Panc1 (cell line): ENCODE measurements at regions not wholly inside any gene's neighbourhood (a gene's known extent, or its start where the extent isn't known, plus 50 kb on each side); places are given as distances from the start of the nearest gene placed in this dataset.

Experiments
- ATAC-seq: fragments of 200-7000 bp; cut with Tn5 transposase; 2 replicates; pipeline ENCODE4 v1.9.1; 2020; ENCODE audit warnings: mild to moderate bottlenecking, moderate library complexity
- BruUV-seq: library from RNA; stranded (reverse); fragments of 400-500 nt; replicated peaks from 2 replicates; lab custom pipeline; 2021; lab: Mats Ljungman, UMichigan
- CTCF ChIA-PET: fragments of 300-600 bp; sonication (Branson Sonifier 250); formaldehyde crosslinking; loops from one replicate; lab custom pipeline; 2022; ENCODE audit warnings: antibody characterized with exemption; lab: Charles Lee
- POLR2A ChIA-PET: fragments of 300-600 bp; sonication (Branson Sonifier 250); formaldehyde crosslinking; loops from one replicate; lab custom pipeline; 2022; ENCODE audit warnings: antibody characterized with exemption; lab: Charles Lee
- DNase-seq: peaks from one replicate; pipeline ENCODE4 v3.0.0-alpha.2; 2010; ENCODE audit warnings: low read depth, low spot score
- H3K27ac ChIP-seq: 2 replicates; pipeline ENCODE4 v1.5.1; 2011; ENCODE audit warnings: mild to moderate bottlenecking, low read length, inconsistent platforms
- H3K27me3 ChIP-seq: fragments of 200-500 bp; sonication (Bioruptor generic); 2 replicates; pipeline ENCODE4 v1.6.0; 2014; ENCODE audit warnings: low read length, inconsistent platforms; ENCODE audit not compliant: control insufficient read depth, insufficient read depth
- H3K36me3 ChIP-seq: fragments of 200-500 bp; sonication (Bioruptor generic); 2 replicates; pipeline ENCODE4 v1.5.1; 2014; ENCODE audit warnings: inconsistent platforms, mild to moderate bottlenecking, low read length, moderate library complexity; ENCODE audit not compliant: control insufficient read depth, insufficient read depth
- H3K4me1 ChIP-seq: 2 replicates; pipeline ENCODE4 v1.5.1; 2011; ENCODE audit warnings: inconsistent platforms, mild to moderate bottlenecking, low read length, moderate library complexity; ENCODE audit not compliant: control insufficient read depth, insufficient read depth
- H3K4me3 ChIP-seq, 2 experiments: 2 replicates each; pipeline ENCODE4 v1.5.1; 2011 to 2012; ENCODE audit warnings: low read depth in 2 of 2, low read length in 2 of 2, mild to moderate bottlenecking in 2 of 2, inconsistent platforms in 1 of 2, moderate library complexity in 1 of 2
- H3K9me3 ChIP-seq: fragments of 200-500 bp; sonication (Bioruptor generic); 2 replicates; pipeline ENCODE4 v1.5.1; 2014; ENCODE audit warnings: low read depth, mild to moderate bottlenecking, inconsistent platforms, low read length, moderate library complexity; ENCODE audit not compliant: control insufficient read depth, insufficient read depth
- CTCF ChIP-seq: fragments of 450-650 bp; IDR thresholded peaks from 2 replicates; pipeline ENCODE4 v1.5.1; 2017; ENCODE audit warnings: mild to moderate bottlenecking
- POLR2AphosphoS5 ChIP-seq: IDR thresholded peaks from 2 replicates; pipeline ENCODE4 v1.6.1; 2012; ENCODE audit warnings: mild to moderate bottlenecking, low read depth, low read length, moderate library complexity
- REST ChIP-seq, 2 experiments: IDR thresholded peaks; 2 replicates each; pipeline ENCODE4 v1.6.1; 2011 to 2012; ENCODE audit warnings: low read depth in 2 of 2, control low read depth in 1 of 2, low read length in 1 of 2, mild to moderate bottlenecking in 1 of 2, moderate library complexity in 1 of 2; ENCODE audit not compliant: insufficient read depth in 1 of 2
- SIN3A ChIP-seq: IDR thresholded peaks from 2 replicates; pipeline ENCODE4 v1.6.1; 2012; ENCODE audit warnings: low read depth, mild to moderate bottlenecking, low read length, moderate library complexity, borderline replicate concordance; ENCODE audit not compliant: insufficient read depth
- TCF7L2 ChIP-seq: IDR thresholded peaks from 2 replicates; pipeline ENCODE4 v1.6.1; 2011; ENCODE audit warnings: mild to moderate bottlenecking, low read depth, low read length, inconsistent platforms
- in situ Hi-C: cut with HindIII; loops from 2 replicates; pipeline ENCODE4 v1.10.0; 2016; ENCODE audit warnings: low sequenced_read_pairs, low pct_unique_long_range_greater_than_20kb
- intact Hi-C: fragments of 100-400 bp; cut with micrococcal nuclease; formaldehyde crosslinking; loops from one replicate; pipeline ENCODE4 v1.10.0; 2022; ENCODE audit not compliant: unreplicated experiment

DNA sequence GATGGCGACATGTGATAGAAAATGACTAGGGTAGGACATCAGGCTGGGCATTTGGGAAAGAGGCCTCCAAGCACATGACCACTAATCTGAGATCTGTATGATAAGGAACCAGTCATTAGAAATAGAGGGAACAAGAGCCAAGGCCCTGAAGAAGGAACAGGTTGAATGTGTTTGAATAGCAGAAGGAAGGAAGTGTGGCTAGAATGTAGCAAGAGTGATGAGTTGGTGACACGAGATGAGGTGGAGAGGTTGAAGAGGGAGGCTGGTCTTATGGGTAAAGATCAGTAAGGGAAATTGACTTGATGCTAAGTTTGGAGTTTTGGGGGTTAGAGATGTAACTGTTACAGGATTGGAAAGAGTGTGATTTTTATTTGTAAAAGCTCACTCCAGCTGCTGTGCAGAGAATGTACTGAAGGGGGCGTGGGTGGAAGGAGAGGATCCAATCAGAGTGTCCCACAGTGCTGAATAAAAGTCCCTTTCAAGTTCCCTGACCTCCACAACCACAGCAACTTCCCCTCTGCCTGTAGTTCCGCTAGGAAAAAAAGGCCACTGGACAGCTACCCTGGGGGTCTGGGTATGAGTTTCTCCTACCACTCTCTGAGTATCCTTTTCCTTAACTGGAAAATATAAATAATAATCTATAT lies 295.0 kb downstream of the OMA1 start:
- DNase-seq (no peak), ATAC-seq (no peak)
- Histone ChIP-seq H3K36me3 (no peaks in the 10 kb centered on the region), H3K9me3 (no peaks in the 10 kb centered on the region), H3K4me3 (no peak overlapping the region), H3K27ac (no peak overlapping the region), H3K4me1 (no peaks in the 10 kb centered on the region), H3K27me3 (peaks cover 13% of the 10 kb centered on the region)
- no peak for TF ChIP-seq TCF7L2
- TF ChIP-seq POLR2AphosphoS5 = no peak
- peak; percentile 38 for TF ChIP-seq CTCF
- no peak for TF ChIP-seq SIN3A
- TF ChIP-seq REST (IDR thresholded peaks at IDR 0.05; ENCODE audit: insufficient read depth in 1 of 2, low read depth in 2 of 2, low read length in 1 of 2) = no peak
- intact Hi-C loops = no loop called here
- CTCF ChIA-PET = no interaction called here
- POLR2A ChIA-PET = no interaction called here
- in situ Hi-C loops = no loop called here
- no TSS peak for BruUV-seq

GRCh38 chr1:58250587-58250948 lies 296.0 kb downstream of the OMA1 start:
- Histone ChIP-seq H3K27me3 (peaks cover 13% of the 10 kb centered on the region), H3K4me3 (no peak overlapping the region), H3K9me3 (no peaks in the 10 kb centered on the region), H3K27ac (no peak overlapping the region), H3K4me1 (no peaks in the 10 kb centered on the region), H3K36me3 (no peaks in the 10 kb centered on the region)
- ChIA-PET POLR2A (no interaction called here), CTCF (no interaction called here)
- intact Hi-C loops = no loop called here
- ATAC-seq (no peak), DNase-seq (no peak)
- no TSS peak for BruUV-seq
- in situ Hi-C loops = no loop called here
- no peak for TF ChIP-seq TCF7L2
- no peak for TF ChIP-seq REST (IDR thresholded peaks at IDR 0.05; ENCODE audit: insufficient read depth in 1 of 2, low read depth in 2 of 2, low read length in 1 of 2)
- no peak for TF ChIP-seq CTCF
- no peak for TF ChIP-seq POLR2AphosphoS5
- no peak for TF ChIP-seq SIN3A
